ENCODE measurements at regions not wholly inside any gene's neighbourhood (a gene's known extent, or its start where the extent isn't known, plus 50 kb on each side); places are given as distances from the start of the nearest gene placed in this dataset.

- TF ChIP-seq PRDM15 (CRISPR knock-in tag; IDR thresholded peaks at IDR 0.05) (no peak), PAX8 (CRISPR knock-in tag; IDR thresholded peaks at IDR 0.05; ENCODE audit: borderline replicate concordance) (no peak), NAIF1 (CRISPR knock-in tag; IDR thresholded peaks at IDR 0.05; ENCODE audit: borderline replicate concordance) (no peak), GATAD1 (CRISPR knock-in tag; IDR thresholded peaks at IDR 0.05) (no peak), ZNF367 (CRISPR knock-in tag; IDR thresholded peaks at IDR 0.05; ENCODE audit: borderline replicate concordance) (no peak), POLR2AphosphoS2 (IDR thresholded peaks at IDR 0.05; ENCODE audit: low read depth, low read length) (no peak), MAFK (conservative IDR thresholded peaks at IDR 0.05 in 1 of 2, IDR thresholded peaks at IDR 0.05 in 1 of 2; ENCODE audit: low read length in 2 of 2) (no peak), ZNF891 (CRISPR knock-in tag; IDR thresholded peaks at IDR 0.05) (no peak), GTF2F1 (IDR thresholded peaks at IDR 0.05; ENCODE audit: low read length) (no peak), ZFY (CRISPR knock-in tag; IDR thresholded peaks at IDR 0.05) (no peak), ZHX2 (IDR thresholded peaks at IDR 0.05; ENCODE audit: low read depth) (no peak), ZHX2 (CRISPR knock-in tag; IDR thresholded peaks at IDR 0.05; ENCODE audit: borderline replicate concordance) (no peak), ELF1 (CRISPR knock-in tag; IDR thresholded peaks at IDR 0.05) (no peak), ZNF674 (CRISPR knock-in tag; IDR thresholded peaks at IDR 0.05; ENCODE audit: low read depth) (no peak), ZNF644 (CRISPR knock-in tag; IDR thresholded peaks at IDR 0.05; ENCODE audit: low read depth) (no peak), ZBTB3 (CRISPR knock-in tag; IDR thresholded peaks at IDR 0.05; ENCODE audit: borderline replicate concordance, low read depth) (no peak), ZFP41 (CRISPR knock-in tag; IDR thresholded peaks at IDR 0.05; ENCODE audit: borderline replicate concordance) (no peak)
- TF ChIP-seq, protein P1, sequence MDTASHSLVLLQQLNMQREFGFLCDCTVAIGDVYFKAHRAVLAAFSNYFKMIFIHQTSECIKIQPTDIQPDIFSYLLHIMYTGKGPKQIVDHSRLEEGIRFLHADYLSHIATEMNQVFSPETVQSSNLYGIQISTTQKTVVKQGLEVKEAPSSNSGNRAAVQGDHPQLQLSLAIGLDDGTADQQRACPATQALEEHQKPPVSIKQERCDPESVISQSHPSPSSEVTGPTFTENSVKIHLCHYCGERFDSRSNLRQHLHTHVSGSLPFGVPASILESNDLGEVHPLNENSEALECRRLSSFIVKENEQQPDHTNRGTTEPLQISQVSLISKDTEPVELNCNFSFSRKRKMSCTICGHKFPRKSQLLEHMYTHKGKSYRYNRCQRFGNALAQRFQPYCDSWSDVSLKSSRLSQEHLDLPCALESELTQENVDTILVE (CRISPR knock-in tag; IDR thresholded peaks at IDR 0.05): no peak
Measured at GRCh38 chr22:48993655-48994054, 834.0 kb downstream of the BRD1 start (continued).

Measured in HepG2 (cell line).